ENCODE measurements at regions not wholly inside any gene's neighbourhood (a gene's known extent, or its start where the extent isn't known, plus 50 kb on each side); places are given as distances from the start of the nearest gene placed in this dataset.

- no peak overlapping the region for H3K4me3 ChIP-seq (ENCODE audit: low read depth, low read length)
- no peak for DNase-seq (ENCODE audit: low read depth)
- TF ChIP-seq CTCF (IDR thresholded peaks at IDR 0.05; ENCODE audit: low read depth, low read length, missing control alignments) = no peak
Observed at GRCh38 chr19:28049875-28050274, 1163.1 kb downstream of the UQCRFS1 start.

GRCh38 chr19:28046932-28047331, 1166.0 kb downstream of the UQCRFS1 start:
- no peak overlapping the region for H3K4me3 ChIP-seq (ENCODE audit: low read depth, low read length)
- TF ChIP-seq CTCF (IDR thresholded peaks at IDR 0.05; ENCODE audit: low read depth, low read length, missing control alignments) = no peak
- no peak for DNase-seq (ENCODE audit: low read depth)

GRCh38 chr19:28045621-28046020, 1167.3 kb downstream of the UQCRFS1 start:
- no peak for TF ChIP-seq CTCF (IDR thresholded peaks at IDR 0.05; ENCODE audit: low read depth, low read length, missing control alignments)
- no peak overlapping the region for H3K4me3 ChIP-seq (ENCODE audit: low read depth, low read length)
- no peak for DNase-seq (ENCODE audit: low read depth)

DNA sequence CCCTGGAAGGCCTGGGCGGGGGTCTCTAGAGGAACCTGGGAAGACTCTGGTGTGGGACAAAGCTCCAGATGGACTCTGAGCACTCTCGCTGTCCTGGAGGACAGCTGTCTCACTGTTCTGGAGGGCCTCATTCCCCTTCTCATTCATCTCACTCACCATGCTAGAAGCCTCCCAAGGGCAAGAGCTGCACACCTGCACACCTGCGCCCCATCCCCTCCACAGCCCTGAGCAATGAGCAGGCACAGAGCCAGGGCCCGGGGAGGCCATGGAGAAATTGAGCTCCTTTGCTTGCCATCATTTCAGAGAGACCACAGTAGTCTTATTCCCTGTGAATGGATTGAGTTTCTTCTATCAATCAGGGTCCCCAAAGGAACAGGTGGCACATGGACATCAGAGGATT, 1168.5 kb downstream of the UQCRFS1 start:
- no peak for DNase-seq (ENCODE audit: low read depth)
- H3K4me3 ChIP-seq (ENCODE audit: low read depth, low read length) = no peak overlapping the region
- no peak for TF ChIP-seq CTCF (IDR thresholded peaks at IDR 0.05; ENCODE audit: low read depth, low read length, missing control alignments)

- no peak overlapping the region for H3K4me3 ChIP-seq (ENCODE audit: low read depth, low read length)
- no peak for TF ChIP-seq CTCF (IDR thresholded peaks at IDR 0.05; ENCODE audit: low read depth, low read length, missing control alignments)
- DNase-seq (ENCODE audit: low read depth) = no peak
Observed at GRCh38 chr19:28042516-28042915, 1170.4 kb downstream of the UQCRFS1 start.

GRCh38 chr19:28039677-28040381, 1173.1 kb downstream of the UQCRFS1 start:
- TF ChIP-seq CTCF (IDR thresholded peaks at IDR 0.05; ENCODE audit: low read depth, low read length, missing control alignments) = no peak
- no peak for DNase-seq (ENCODE audit: low read depth)

GRCh38 chr19:28037186-28037585, 1175.8 kb downstream of the UQCRFS1 start:
- no peak overlapping the region for H3K4me3 ChIP-seq (ENCODE audit: low read depth, low read length)
- DNase-seq (ENCODE audit: low read depth) = no peak
- TF ChIP-seq CTCF (IDR thresholded peaks at IDR 0.05; ENCODE audit: low read depth, low read length, missing control alignments) = no peak

More at GRCh38 chr19:28039677-28040381, 1173.1 kb downstream of the UQCRFS1 start:
- H3K4me3 ChIP-seq (ENCODE audit: low read depth, low read length) = no peak overlapping the region
